GM19351 (cell line): ENCODE measurements at regions not wholly inside any gene's neighbourhood (a gene's known extent, or its start where the extent isn't known, plus 50 kb on each side); places are given as distances from the start of the nearest gene placed in this dataset.
"Not testable (repeated sequence)": the region's sequence is repeated elsewhere in the genome, so short reads cannot be mapped to it uniquely, and the experiment has no call there.

Experiments used
- ATAC-seq: cut with Tn5 transposase; IDR thresholded peaks from one replicate; pipeline ENCODE4 v1.9.1; 2021; ENCODE audit warnings: mild to moderate bottlenecking, moderate library complexity; ENCODE audit not compliant: unreplicated experiment

DNA sequence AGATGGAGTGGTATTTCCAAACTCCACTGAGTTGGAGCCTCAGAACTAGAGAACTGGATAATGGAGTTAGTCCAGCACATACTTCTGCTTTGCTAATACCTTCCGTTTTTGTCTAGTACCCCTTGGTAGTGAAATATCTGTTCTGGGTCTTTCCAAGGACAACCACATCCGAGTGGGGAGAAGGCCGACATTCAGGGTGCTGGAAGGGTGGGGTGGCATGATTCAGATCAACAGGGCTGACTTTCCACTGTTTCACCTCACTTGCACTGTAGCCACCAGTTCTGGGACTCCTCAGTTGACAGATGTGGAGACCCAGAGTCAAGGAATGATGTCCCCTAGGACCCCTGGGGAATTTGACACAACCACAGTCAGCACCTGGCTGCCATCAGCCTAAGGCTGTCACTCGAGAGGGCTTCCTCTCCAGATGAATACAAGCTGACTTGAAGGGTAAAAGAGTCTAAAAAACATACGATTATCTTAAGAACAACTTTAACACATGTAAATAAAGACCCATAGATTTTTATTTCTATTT is 84.8 kb upstream of the HNF1B start:
- no peak for ATAC-seq

DNA sequence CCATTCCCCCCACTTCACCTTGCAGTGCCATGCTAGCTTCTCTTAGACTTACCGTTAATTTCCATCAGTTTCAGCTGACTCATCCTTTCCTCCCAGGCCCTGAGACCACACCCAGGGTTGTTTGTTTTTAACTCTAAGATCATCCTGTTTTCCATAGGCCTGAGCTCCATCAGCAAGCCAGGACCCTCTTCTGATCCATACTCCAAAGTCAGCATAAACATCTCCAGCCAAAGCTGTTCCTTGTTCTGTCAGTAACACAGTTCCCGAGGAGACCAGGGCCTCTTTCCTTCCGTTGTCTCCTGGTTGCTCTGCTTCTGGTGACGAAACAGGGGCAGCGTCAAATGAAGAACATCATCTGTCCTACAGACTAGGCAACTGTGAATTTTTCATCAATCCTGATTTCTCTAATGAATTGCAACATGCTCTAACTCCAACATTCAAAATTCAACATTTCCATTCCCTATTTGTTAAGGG is 83.8 kb upstream of the HNF1B start:
- ATAC-seq: no peak

DNA sequence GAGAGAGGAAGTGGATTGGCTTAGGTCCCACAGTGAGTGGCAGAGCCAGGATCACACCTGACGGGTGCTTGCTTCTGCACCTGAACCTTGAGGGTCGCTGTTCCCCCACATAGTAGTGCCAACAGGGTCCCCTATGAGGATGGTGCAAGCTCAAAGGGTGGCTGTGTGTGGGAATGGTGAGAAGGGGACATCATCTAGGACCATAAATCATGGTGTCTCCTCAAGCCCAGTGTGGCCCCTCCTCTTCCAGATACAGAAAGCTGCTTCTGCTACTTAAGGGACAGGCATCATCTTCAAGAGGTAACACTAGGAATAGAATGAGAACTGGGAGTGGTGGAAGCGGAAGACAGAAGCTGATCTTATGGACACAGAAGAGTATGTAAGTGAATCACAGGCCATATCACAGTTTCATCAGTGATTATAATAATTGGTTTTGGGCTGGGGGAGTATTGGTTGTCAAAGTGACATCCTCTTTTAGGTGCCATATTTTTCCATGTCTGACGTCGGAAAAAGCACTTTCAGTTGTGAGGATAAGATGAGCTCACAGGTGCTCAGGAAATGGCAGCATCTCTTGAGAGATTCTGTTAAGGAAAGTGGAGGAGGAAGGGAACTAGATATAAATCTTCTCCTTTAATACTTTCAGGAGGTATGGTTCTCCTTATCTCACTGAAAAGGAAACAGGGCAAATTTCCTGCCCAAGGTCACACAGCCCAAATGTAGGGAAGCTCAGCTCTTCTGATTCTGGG is 83.2 kb upstream of the HNF1B start:
- ATAC-seq: no peak

DNA sequence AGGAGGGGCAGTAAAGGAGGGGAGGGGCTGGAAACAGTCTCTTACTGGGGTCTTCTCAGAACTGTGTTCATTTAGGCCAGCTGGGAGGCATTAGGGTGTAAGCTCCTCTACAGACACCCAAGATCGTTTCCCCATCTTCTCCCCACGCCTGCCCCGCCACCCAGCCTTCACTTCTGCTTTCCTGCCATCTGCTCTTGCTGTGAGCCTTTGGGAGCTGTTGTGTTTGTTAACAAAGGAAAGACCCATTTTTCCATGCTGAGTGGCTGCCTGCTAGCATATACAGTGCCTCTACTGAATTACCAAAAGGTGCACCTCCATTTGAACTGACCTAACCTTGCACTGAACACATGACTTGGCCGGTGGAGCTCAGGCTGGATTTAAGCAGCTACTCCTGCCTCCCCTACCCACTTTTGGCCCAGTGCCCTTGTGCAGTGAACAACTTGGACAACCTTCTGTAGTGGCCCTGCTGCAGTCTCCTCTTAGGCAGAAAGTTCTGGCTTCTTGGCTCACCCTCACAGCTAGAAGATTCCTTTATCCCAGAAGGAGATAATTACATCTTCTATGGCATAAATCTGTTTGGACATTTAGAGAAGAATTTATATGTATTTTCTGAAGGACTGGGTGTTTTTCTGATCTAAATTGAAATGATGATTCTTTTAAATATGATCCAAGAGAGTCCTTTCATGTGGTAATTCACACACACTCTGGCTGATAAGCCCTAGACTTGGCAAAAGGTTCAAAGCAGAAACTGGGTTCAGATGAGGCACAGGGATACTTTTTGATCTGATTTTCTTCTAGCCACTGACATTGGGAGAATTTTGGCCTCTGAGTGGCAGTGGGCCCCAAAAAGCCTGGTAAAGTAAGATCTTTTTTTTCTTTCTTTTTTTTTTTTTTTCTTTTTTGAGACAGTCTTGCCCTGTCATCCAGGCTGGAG is 81.9 kb upstream of the HNF1B start:
- no peak for ATAC-seq

DNA sequence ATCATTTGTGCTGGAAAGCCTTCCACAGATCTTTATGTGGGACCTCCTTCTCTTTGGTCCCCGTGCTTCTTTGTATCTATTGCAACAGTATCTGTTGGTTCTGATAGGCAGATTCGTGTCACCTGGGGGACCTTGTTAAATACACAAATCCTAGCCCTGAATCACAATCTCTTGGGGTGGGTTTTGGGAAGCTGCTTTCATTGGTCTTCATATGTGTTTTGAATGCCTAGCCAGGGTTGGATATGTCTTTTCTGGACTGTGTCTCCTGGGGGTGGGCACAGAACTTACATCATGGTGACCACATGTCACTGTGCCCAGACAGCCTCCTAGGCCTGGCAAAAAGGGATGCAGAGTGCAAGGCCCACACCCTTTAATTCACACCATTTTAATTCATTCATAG is 81.0 kb upstream of the HNF1B start:
- no peak for ATAC-seq

DNA sequence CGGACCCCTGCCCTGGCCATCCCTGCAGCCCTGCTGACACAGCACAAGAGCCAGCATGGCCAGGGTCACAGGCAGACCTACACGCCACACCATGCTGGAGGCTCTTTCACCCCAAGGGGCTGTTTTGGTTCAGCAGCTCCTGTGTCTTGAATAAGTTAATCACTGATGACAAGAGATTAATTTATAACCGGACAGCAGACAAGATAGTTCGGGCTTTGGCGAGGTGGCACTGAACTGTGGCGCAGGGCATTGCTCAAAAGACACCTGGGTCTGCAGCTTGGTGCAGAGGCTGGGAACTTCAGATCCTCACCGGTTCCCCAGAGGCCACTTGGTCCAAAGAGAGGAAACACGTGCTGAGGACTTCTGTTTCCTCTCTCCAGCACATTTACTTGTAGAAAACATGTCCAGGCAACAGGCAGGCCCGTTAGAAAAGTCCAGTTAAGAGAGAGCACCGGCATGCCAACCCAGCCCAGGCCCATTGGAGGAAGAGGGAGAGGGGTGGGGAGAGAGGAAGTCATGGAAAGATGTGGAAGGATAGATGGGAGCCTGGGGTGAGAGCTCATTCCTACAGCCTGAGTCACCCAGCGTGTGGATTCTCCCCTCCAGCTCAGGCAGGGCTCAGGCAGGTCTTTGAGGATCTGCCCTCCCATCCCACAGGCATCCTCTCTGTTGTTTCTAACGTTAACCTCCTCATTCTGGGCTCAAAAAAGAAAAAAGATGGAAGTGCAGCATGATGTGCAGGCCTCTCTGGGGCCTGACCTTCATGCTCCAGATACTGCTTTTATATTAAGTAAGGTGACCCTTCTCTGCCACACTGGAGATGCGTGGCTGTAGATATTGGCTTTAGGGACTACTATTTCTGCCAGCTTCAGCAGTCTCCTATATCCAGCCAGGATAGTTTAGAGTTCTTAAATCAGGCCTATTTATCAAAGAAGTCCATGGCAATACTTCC is 80.0 kb upstream of the HNF1B start:
- ATAC-seq: no peak

DNA sequence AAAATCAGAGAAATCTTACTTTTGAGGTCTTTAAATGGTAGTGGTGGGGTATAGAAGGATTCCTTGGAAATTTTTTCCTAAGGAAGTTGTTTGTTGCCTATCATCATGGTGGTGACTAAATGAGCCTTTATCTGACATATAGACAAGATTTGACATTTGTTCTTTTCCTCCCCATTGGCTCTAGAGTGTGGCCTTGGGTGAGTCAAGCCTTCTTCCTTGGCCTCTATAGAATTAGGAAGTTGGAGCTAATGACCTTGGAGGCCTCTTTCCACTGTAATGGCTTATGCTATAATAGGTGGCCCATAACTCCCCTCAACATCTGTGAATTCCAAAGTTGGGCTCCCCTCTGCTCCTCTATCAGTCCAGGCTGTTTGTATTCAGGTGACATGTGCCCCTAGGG is 79.1 kb upstream of the HNF1B start:
- no peak for ATAC-seq

DNA sequence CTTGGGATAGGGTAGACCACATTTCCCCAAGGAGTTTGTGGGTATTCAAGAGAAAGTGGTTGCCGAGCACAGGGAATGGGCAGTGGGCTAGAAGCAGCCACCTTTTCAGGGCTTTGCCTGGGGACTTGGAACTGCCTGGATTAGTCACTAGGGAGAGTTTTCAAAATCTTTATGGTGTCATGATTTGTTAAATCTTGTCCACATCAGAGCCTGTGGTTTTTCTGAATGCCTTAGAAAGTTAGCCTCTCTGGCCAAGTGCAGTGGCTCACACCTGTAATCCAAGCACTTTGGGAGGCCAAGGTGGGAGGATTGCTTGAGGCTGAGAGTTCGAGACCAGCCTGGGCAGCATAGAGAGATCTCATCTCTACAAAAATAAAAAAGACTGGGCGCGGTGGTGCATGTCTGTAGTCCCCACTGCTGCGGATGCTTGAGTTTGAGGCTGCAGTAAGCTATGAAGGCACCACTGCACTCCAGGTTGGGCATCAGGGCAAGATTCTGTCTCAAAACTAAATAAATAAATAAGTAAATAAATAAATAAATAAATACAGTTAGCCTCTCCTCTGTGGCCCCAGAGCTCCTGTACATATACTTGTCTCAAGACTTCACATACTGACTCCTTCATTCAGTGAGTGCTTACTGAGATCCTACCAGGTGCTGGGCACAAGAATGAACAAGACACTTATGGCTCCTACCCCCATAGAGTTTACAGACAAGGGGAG is 76.3 kb upstream of the HNF1B start:
- no peak for ATAC-seq

DNA sequence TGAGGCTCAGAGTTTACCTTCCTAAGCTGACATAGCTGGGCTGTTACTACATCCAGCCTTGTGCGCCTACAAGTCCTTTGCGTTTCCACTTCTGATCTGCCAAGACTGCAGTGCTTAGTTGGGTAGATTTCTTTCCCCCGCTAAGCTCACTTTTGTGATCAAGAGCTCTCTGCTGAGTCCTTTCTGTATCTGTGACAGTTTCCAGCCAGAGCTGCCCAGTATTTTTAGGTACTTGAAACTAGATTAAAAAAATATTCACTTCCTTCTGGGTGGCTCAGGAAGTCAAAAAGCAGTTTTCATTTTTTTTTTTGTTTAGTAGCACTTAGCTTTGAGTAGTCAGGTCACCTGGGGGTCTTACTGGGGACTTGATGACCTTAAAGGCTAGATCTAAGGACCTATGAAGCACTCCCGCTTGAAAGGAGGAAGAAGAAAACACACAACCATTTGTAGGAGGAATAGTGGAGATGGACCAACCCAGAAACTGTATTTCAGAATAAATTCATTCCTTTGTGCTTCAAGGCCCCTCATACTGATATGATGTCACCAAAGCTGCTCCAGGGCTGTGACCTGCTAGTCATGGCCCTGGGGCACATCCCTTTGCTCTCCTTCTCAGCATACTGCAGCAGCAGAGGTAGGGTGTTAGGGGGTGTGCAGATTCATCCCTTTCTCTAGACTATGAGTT is 75.6 kb upstream of the HNF1B start:
- no peak for ATAC-seq

DNA sequence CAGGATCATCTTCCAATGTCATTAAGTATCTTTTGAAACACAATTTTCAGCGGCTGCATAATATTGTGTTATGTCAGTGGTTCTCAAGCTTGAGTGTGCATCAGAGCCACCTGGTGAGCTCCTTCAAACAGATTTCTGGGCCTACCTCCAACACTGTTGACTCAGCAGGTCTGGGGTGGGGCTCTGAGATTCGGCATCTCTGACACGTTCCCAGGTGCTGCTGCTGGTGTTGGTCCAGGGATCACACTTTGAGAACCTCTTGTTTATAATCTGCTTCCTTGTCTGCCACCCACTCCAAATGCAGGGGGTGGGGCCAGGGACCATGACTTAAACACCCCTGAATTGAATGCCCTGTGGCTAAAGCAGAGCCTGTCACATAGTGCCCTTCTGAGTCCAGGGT is 73.8 kb upstream of the HNF1B start:
- ATAC-seq: no peak

DNA sequence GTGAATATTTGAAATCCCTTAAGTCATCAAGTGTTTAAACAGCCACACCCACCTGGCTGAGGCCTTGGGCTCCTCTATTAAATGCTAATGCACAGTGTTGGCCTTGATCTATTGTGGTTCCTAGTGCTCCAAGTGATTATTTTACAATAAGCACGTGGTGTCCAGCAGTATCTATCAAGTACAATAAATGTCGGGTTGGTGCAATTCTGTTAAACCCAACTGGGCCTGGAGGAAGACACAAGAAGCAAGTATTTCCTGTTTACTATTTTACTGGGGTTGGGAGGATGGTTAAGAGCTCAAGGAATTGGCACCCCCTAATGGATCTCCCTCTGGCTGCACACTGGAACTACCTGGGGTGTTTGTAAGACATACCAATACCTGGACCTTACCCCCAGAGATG is 72.1 kb upstream of the HNF1B start:
- ATAC-seq: no peak

DNA sequence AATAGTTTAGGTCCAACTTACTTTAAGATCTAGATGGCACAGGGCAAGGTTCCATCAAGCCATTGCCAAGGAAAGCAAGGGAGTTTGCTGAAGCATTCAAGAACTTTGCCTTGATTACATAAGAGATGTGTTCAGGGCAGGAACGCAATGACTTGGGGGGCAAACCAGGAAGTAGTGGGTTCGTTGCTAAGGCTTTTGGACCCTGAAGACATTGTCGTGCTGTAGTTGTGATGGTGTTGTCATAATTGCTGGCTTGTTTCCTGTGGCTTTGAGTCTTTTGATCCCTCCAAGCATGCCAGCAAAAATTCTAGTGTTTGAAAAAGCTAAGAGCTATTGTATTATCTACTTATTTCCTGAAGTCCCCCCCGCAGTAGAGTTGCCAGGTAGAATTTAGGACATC is 70.7 kb upstream of the HNF1B start:
- no peak for ATAC-seq

DNA sequence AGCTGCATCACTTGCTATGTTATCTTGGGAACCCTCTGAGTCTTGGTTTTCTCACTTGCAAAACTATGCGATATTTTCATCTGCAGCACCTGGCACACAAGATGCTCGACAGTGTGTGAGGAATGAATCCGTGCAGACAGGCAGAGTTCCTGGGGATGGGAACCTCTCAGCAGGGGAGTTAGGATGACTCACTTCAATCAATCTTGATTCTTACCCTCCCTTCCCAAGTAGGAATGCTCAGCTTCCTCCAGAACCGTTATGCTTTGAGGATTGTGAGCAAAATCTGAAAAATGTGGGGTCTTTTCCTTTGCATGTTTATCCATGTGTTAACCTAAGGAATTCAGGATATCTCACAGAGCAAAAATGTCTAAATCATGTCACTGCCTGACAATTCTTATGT is 68.9 kb upstream of the HNF1B start:
- no peak for ATAC-seq

DNA sequence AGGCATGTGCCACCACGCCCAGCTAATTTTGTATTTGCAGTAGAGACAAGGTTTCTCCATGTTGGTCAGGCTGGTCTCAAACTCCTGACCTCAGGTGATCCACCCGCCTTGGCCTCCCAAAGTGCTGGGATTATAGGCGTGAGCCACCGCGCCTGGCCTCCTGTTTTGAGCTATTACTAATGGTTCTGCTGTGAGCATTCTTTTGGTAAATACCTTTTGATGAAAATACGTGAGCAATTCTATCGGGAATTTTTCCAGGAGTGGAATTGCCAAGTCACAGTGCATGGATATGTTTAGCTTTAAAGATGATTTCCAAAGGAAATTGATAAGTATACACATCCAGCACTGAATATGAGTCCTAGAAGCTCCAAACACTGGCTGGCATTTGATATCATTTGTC is 64.0 kb upstream of the HNF1B start:
- ATAC-seq: not testable (repeated sequence)

DNA sequence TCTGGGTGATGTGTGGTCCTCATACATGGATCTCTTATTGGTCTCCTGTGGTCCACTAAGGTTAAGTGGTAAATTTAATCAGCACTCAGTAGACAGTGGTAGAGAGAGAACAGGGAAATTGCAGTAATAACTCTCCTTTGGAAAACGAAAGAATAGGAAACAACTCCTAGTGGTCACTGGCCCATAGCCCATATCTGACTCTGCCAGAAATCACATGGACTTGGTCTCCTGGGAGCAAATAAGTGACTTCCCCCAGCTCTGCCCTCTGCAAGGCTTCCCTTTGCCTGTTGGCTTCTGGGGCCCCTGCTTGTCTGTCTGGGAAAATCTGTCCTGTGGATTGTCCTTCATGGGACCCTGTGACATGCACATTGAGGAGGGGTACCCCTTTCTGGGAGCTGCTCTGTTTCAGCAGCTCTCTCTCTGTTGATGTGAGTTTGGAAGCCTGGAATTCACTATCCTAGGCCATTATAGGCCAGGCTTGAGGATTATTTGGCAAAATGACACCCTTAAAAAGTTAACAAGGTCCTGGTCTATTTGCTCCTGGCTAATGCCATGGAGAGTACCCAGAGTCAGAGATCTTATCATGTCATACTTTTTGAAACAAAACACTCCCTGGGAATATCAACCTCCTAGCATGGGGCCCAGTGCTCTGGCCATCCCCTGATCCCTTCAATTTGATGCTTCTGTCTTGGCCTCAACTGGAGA is 58.0 kb upstream of the HNF1B start:
- ATAC-seq: no peak

DNA sequence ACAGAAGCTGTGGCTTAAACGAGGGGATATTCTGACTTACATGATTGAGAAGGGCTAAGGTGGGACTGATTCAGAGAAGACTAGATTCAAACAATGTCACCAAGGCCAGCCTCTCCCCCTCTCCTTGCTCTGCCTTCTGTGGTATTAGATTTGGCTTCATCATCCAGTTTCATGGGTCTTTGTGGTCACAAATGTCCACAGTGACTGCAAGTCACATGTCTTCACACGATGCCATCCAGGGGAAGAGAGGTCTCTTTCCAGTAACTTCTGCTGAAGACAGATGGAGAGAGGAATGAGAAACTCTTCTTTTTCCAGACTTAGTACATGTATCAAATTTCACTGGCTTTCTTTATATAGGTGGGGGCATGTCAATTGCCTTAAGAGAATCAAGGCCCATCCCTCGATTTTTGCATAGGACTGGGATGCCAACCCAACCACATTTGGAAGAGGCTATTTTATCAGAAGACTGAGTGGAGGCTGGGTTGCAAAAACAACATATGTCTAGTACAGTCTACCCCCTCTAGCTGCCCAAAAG is 57.3 kb upstream of the HNF1B start:
- no peak for ATAC-seq

DNA sequence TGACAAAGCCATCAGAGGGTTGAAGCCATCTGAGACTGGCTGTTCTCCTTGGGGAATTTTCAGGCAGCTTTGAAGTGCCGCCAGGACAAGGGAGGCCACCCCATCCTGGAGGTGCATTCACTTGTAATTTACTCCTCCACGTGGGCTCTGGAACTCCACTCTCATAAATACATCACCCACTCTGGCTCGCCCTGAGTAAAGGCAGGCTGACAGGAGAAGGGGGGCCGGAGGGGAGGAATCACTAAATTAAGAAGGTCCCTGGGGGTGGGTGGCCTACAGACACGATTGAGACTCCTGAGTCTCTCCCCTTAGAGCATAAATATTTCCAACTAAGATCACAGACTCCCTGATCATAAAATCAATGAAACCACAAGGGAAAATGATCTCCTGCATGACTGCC is 56.3 kb upstream of the HNF1B start:
- no peak for ATAC-seq

DNA sequence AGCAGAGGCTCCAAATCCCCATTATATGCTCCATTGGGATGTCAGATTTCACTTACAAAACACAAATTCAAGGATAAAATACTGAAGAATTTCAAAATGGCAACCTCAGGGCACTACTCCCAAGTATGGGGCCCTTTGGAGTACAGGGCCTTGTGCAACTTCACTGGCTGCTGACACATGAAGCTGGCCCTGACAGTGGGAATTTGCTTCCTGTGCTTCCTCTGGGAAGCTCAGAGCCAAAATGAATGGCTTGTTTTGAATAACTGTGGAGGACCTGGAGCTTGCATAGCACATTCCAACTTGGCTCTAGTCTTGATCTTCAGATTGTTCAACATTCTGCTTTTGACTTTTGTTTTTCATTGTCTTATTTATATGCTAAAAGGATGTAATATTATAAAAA is 52.3 kb upstream of the HNF1B start:
- ATAC-seq: no peak

DNA sequence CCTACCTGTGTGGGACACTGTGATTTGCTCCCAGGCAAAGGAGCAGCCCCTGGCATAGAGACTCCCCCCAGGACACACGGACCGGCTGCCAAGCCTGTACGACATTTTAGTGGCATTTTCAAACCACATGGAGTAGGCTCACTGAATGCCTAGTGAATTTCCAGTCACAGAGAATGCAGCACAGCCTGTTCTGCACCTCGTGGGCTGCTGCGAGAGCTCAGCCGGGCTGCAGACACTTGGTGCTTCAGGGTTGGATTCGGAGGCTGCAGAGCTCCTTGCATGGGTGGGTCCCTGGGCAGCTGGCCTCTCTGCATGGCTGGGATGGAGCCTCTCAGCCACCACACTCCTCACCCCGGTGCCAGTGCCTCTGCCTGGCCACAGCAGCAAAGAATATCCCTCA is 51.2 kb upstream of the HNF1B start:
- no peak for ATAC-seq
